SH-SY5Y (cell line): ENCODE measurements at regions not wholly inside any gene's neighbourhood (a gene's known extent, or its start where the extent isn't known, plus 50 kb on each side); places are given as distances from the start of the nearest gene placed in this dataset.

Experiments
- GATA2 ChIP-seq: IDR thresholded peaks from 2 replicates; pipeline ENCODE4 v1.6.1; 2011; ENCODE audit warnings: mild to moderate bottlenecking, low read depth, low read length
- GATA3 ChIP-seq: IDR thresholded peaks from 2 replicates; pipeline ENCODE4 v1.6.1; 2011; ENCODE audit warnings: low read depth, mild to moderate bottlenecking, low read length, moderate library complexity

- TF ChIP-seq GATA2 (no peak), GATA3 (no peak)
Measured at GRCh38 chr7:45399069-45399468, 175.1 kb upstream of the ADCY1 start.
